ENCODE measurements at regions not wholly inside any gene's neighbourhood (a gene's known extent, or its start where the extent isn't known, plus 50 kb on each side); places are given as distances from the start of the nearest gene placed in this dataset.

GRCh38 chr20:12777016-12777415 lies 231.8 kb upstream of the SPTLC3 start:
- H3K9me3 ChIP-seq (ENCODE audit: control insufficient read depth in 5 of 5, low read length in 5 of 5): no peaks in the 10 kb centered on the region
- no peaks in the 10 kb centered on the region for H3K4me1 ChIP-seq (ENCODE audit: control insufficient read depth in 5 of 5, insufficient read depth in 5 of 5, low read length in 5 of 5)
- H3K9ac ChIP-seq (ENCODE audit: low read length in 5 of 5): no peak overlapping the region
- H3K4me3 ChIP-seq (ENCODE audit: low read depth in 1 of 5, low read length in 5 of 5): no peak overlapping the region
- H3K27me3 ChIP-seq (ENCODE audit: control insufficient read depth in 5 of 5, insufficient read depth in 4 of 5, low read length in 5 of 5): no peaks in the 10 kb centered on the region
- H3K36me3 ChIP-seq (ENCODE audit: control insufficient read depth in 5 of 5, insufficient read depth in 5 of 5, low read length in 5 of 5): no peaks in the 10 kb centered on the region
- no peak overlapping the region for H3K27ac ChIP-seq (ENCODE audit: low read depth, low read length)

DNA sequence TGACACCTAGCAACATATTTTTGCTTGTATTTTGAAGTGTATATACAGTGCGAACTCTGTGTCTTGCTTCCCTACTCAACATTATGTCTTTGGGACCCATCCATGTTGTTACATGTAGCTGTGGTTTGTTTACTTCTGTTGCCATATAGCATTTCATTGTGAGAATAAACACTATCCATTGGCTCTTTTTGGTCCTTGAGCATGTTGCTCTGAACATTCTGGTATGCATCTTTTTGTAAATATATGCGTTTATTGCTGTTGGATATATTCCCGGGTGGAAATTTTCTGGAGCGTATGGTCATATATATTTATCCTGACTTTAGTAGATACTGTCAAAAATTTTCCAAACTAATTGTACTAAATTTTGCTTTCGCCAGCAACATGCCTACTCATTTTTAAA lies 222.5 kb upstream of the SPTLC3 start:
- Histone ChIP-seq H3K4me3 (ENCODE audit: low read depth in 1 of 5, low read length in 5 of 5) (no peak overlapping the region), H3K4me1 (ENCODE audit: control insufficient read depth in 5 of 5, insufficient read depth in 5 of 5, low read length in 5 of 5) (no peaks in the 10 kb centered on the region), H3K27me3 (ENCODE audit: control insufficient read depth in 5 of 5, insufficient read depth in 4 of 5, low read length in 5 of 5) (no peaks in the 10 kb centered on the region), H3K9me3 (ENCODE audit: control insufficient read depth in 5 of 5, low read length in 5 of 5) (no peaks in the 10 kb centered on the region), H3K36me3 (ENCODE audit: control insufficient read depth in 5 of 5, insufficient read depth in 5 of 5, low read length in 5 of 5) (no peaks in the 10 kb centered on the region), H3K9ac (ENCODE audit: low read length in 5 of 5) (no peak overlapping the region), H3K27ac (ENCODE audit: low read depth, low read length) (no peak overlapping the region)

DNA sequence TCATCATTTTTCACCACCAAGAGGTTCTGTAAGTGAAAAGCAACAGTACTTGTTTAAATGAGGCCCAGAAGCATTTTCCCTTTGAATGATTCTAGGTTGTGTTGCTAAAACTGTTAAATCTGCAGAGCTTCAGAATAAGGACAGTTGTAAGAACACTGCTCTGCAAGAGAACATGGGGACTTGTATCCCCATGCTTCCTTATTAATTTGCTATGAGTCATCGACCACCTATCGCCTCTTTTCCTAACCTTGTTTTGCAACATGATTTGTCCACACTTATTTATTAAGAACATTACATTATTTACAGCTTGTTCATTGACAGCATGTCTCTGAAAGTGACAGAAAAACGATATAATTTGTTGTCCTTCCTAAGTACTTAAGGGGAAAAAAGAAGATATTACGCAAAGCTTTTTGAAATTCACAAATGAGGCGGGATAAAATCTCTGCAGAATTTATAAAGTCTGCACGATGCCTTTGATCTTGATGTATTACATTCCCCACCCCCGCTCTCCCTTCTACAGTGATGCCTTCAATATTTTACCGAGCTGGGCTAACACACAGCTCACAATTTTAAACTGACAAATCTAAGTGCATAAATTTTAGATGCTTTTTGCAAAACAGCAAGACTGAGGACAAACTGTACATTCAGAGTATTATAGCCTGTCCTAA lies 220.0 kb upstream of the SPTLC3 start:
- Histone ChIP-seq H3K27ac (ENCODE audit: low read depth, low read length) (no peak overlapping the region), H3K4me3 (ENCODE audit: low read depth in 1 of 5, low read length in 5 of 5) (no peak overlapping the region), H3K36me3 (ENCODE audit: control insufficient read depth in 5 of 5, insufficient read depth in 5 of 5, low read length in 5 of 5) (no peaks in the 10 kb centered on the region), H3K9me3 (ENCODE audit: control insufficient read depth in 5 of 5, low read length in 5 of 5) (no peaks in the 10 kb centered on the region), H3K4me1 (ENCODE audit: control insufficient read depth in 5 of 5, insufficient read depth in 5 of 5, low read length in 5 of 5) (no peaks in the 10 kb centered on the region), H3K9ac (ENCODE audit: low read length in 5 of 5) (no peak overlapping the region), H3K27me3 (ENCODE audit: control insufficient read depth in 5 of 5, insufficient read depth in 4 of 5, low read length in 5 of 5) (no peaks in the 10 kb centered on the region)

DNA sequence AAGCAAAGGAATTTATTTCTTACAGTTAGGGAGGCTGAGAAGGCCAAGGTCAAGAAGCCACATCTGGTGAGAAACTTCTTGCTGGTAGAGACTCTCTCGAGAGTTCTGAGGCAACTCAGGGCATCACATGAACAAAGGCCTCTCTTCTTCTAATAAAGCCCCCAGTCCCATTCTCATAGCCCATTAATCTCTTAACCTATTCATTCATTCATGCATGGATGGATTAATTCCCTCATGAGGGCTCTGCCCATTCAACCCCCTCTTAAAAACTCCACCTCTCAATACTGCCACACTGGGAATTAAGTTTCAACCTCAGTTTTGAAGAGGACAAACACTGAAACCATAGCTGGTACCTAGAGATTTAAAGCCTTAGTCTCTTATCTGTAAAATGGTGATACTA lies 217.9 kb upstream of the SPTLC3 start:
- Histone ChIP-seq H3K9ac (ENCODE audit: low read length in 5 of 5) (no peak overlapping the region), H3K36me3 (ENCODE audit: control insufficient read depth in 5 of 5, insufficient read depth in 5 of 5, low read length in 5 of 5) (no peaks in the 10 kb centered on the region), H3K4me1 (ENCODE audit: control insufficient read depth in 5 of 5, insufficient read depth in 5 of 5, low read length in 5 of 5) (no peaks in the 10 kb centered on the region), H3K4me3 (ENCODE audit: low read depth in 1 of 5, low read length in 5 of 5) (no peak overlapping the region), H3K27ac (ENCODE audit: low read depth, low read length) (no peak overlapping the region), H3K9me3 (ENCODE audit: control insufficient read depth in 5 of 5, low read length in 5 of 5) (no peaks in the 10 kb centered on the region), H3K27me3 (ENCODE audit: control insufficient read depth in 5 of 5, insufficient read depth in 4 of 5, low read length in 5 of 5) (no peaks in the 10 kb centered on the region)

DNA sequence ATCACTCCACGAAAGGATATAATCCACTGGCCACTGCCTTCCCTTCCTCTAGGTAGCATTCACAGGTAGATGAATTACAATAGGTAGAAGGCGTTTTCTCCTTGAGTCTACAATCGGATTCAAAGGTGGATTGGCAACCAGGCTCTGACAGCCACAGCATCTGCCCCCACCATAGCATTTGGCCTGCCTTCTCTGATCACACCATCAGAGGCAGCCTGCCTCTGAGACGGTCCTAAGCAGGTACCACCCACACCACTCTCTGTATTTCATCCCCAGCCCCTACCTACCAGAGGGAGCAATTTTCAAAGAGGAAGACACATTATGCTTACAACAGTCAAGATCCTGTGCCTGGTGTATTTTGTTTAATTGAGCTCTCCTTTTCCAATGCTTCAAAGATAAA lies 210.5 kb upstream of the SPTLC3 start:
- Histone ChIP-seq H3K36me3 (ENCODE audit: control insufficient read depth in 5 of 5, insufficient read depth in 5 of 5, low read length in 5 of 5) (no peaks in the 10 kb centered on the region), H3K4me3 (ENCODE audit: low read depth in 1 of 5, low read length in 5 of 5) (no peak overlapping the region), H3K4me1 (ENCODE audit: control insufficient read depth in 5 of 5, insufficient read depth in 5 of 5, low read length in 5 of 5) (no peaks in the 10 kb centered on the region), H3K27ac (ENCODE audit: low read depth, low read length) (no peak overlapping the region), H3K27me3 (ENCODE audit: control insufficient read depth in 5 of 5, insufficient read depth in 4 of 5, low read length in 5 of 5) (no peaks in the 10 kb centered on the region), H3K9ac (ENCODE audit: low read length in 5 of 5) (no peak overlapping the region), H3K9me3 (ENCODE audit: control insufficient read depth in 5 of 5, low read length in 5 of 5) (peaks cover 0 to 5% (median 0%) of the 10 kb centered on the region in 5 donors)

- no peak overlapping the region for H3K4me3 ChIP-seq (ENCODE audit: low read depth in 1 of 5, low read length in 5 of 5)
- no peak overlapping the region for H3K9ac ChIP-seq (ENCODE audit: low read length in 5 of 5)
Measured at GRCh38 chr20:12808006-12808567, 200.7 kb upstream of the SPTLC3 start.

DNA sequence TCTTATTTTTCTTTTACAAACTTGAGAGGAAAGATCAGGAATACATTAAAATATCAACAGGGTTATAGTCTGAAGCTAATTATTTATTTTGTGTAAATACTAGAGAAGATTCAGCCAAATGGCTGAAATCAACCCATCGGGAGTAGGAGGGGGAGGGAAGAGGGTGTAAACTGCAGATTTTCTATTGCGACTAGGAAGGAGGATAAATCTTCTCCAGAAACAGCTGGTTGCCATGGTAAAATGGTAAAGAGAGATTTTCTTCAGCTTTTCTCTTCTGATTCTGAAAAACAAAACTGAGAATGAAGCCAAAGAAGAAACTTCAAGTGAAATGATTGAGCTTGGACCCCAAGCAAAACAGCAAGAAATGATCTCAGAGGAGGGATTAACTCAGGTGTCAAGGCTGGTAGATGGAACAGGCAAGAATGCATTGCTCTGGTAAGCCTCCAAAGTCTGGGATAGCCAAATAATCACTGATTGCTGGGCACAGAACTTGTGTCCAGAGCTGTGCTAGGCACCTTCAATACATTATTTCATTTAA lies 193.5 kb upstream of the SPTLC3 start:
- H3K4me1 ChIP-seq (ENCODE audit: control insufficient read depth in 5 of 5, insufficient read depth in 5 of 5, low read length in 5 of 5): no peaks in the 10 kb centered on the region
- no peaks in the 10 kb centered on the region for H3K36me3 ChIP-seq (ENCODE audit: control insufficient read depth in 5 of 5, insufficient read depth in 5 of 5, low read length in 5 of 5)
- no peak overlapping the region for H3K27ac ChIP-seq (ENCODE audit: low read depth, low read length)
- H3K4me3 ChIP-seq (ENCODE audit: low read depth in 1 of 5, low read length in 5 of 5): no peak overlapping the region
- H3K9me3 ChIP-seq (ENCODE audit: control insufficient read depth in 5 of 5, low read length in 5 of 5): no peaks in the 10 kb centered on the region
- H3K9ac ChIP-seq (ENCODE audit: low read length in 5 of 5): no peak overlapping the region
- H3K27me3 ChIP-seq (ENCODE audit: control insufficient read depth in 5 of 5, insufficient read depth in 4 of 5, low read length in 5 of 5): no peaks in the 10 kb centered on the region

More at GRCh38 chr20:12808006-12808567, 200.7 kb upstream of the SPTLC3 start:
- Histone ChIP-seq H3K36me3 (ENCODE audit: control insufficient read depth in 5 of 5, insufficient read depth in 5 of 5, low read length in 5 of 5) (no peaks in the 10 kb centered on the region), H3K4me1 (ENCODE audit: control insufficient read depth in 5 of 5, insufficient read depth in 5 of 5, low read length in 5 of 5) (no peaks in the 10 kb centered on the region), H3K9me3 (ENCODE audit: control insufficient read depth in 5 of 5, low read length in 5 of 5) (peaks cover 0 to 16% (median 5%) of the 10 kb centered on the region in 5 donors), H3K27ac (ENCODE audit: low read depth, low read length) (no peak overlapping the region), H3K27me3 (ENCODE audit: control insufficient read depth in 5 of 5, insufficient read depth in 4 of 5, low read length in 5 of 5) (no peaks in the 10 kb centered on the region)

GRCh38 chr20:12815778-12816408 lies 192.9 kb upstream of the SPTLC3 start:
- Histone ChIP-seq H3K4me1 (ENCODE audit: control insufficient read depth in 5 of 5, insufficient read depth in 5 of 5, low read length in 5 of 5) (no peaks in the 10 kb centered on the region), H3K27ac (ENCODE audit: low read depth, low read length) (no peak overlapping the region), H3K27me3 (ENCODE audit: control insufficient read depth in 5 of 5, insufficient read depth in 4 of 5, low read length in 5 of 5) (no peaks in the 10 kb centered on the region), H3K9ac (ENCODE audit: low read length in 5 of 5) (no peak overlapping the region), H3K9me3 (ENCODE audit: control insufficient read depth in 5 of 5, low read length in 5 of 5) (no peaks in the 10 kb centered on the region), H3K36me3 (ENCODE audit: control insufficient read depth in 5 of 5, insufficient read depth in 5 of 5, low read length in 5 of 5) (no peaks in the 10 kb centered on the region), H3K4me3 (ENCODE audit: low read depth in 1 of 5, low read length in 5 of 5) (no peak overlapping the region)

GRCh38 chr20:12821249-12821648 lies 187.5 kb upstream of the SPTLC3 start:
- H3K27me3 ChIP-seq (ENCODE audit: control insufficient read depth in 5 of 5, insufficient read depth in 4 of 5, low read length in 5 of 5): peaks cover 0 to 3% (median 0%) of the 10 kb centered on the region in 5 donors
- H3K4me3 ChIP-seq (ENCODE audit: low read depth in 1 of 5, low read length in 5 of 5): no peak overlapping the region
- H3K36me3 ChIP-seq (ENCODE audit: control insufficient read depth in 5 of 5, insufficient read depth in 5 of 5, low read length in 5 of 5): no peaks in the 10 kb centered on the region
- no peaks in the 10 kb centered on the region for H3K9me3 ChIP-seq (ENCODE audit: control insufficient read depth in 5 of 5, low read length in 5 of 5)
- no peak overlapping the region for H3K27ac ChIP-seq (ENCODE audit: low read depth, low read length)
- no peaks in the 10 kb centered on the region for H3K4me1 ChIP-seq (ENCODE audit: control insufficient read depth in 5 of 5, insufficient read depth in 5 of 5, low read length in 5 of 5)
- H3K9ac ChIP-seq (ENCODE audit: low read length in 5 of 5): no peak overlapping the region

DNA sequence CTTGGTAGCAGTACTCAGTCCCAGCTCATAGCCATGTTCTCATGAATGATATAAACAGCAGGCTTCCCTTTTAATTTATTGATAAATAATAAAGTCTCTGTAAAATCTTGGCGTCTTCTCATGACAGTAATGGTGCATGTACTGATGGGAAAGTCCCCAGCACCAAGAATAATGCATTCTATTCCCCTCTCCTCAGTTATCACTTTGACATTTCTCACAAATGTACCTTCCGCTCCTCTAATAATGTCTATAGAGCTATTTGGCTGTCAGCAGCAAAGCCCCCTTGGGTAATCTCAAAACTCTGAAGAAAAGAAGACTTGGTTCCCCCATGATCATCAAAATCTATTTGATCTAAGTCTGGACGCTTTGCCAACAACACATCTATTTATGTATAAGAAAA lies 185.0 kb upstream of the SPTLC3 start:
- Histone ChIP-seq H3K9ac (ENCODE audit: low read length in 5 of 5) (no peak overlapping the region), H3K27ac (ENCODE audit: low read depth, low read length) (no peak overlapping the region), H3K36me3 (ENCODE audit: control insufficient read depth in 5 of 5, insufficient read depth in 5 of 5, low read length in 5 of 5) (no peaks in the 10 kb centered on the region), H3K27me3 (ENCODE audit: control insufficient read depth in 5 of 5, insufficient read depth in 4 of 5, low read length in 5 of 5) (peaks cover 0 to 3% (median 0%) of the 10 kb centered on the region in 5 donors), H3K9me3 (ENCODE audit: control insufficient read depth in 5 of 5, low read length in 5 of 5) (no peaks in the 10 kb centered on the region), H3K4me3 (ENCODE audit: low read depth in 1 of 5, low read length in 5 of 5) (no peak overlapping the region), H3K4me1 (ENCODE audit: control insufficient read depth in 5 of 5, insufficient read depth in 5 of 5, low read length in 5 of 5) (no peaks in the 10 kb centered on the region)

Measured in subcutaneous abdominal adipose tissue (tissue), 5 donors.